GM13977 (cell line): ENCODE measurements at regions not wholly inside any gene's neighbourhood (a gene's known extent, or its start where the extent isn't known, plus 50 kb on each side); places are given as distances from the start of the nearest gene placed in this dataset.

ENCODE experiments used
- DNase-seq: peaks from one replicate; pipeline ENCODE4 v3.0.0; 2012; ENCODE audit warnings: low spot score
- in situ Hi-C: fragments of 300-500 bp; cut with MboI; formaldehyde crosslinking; loops from one replicate; pipeline ENCODE4 v1.12.0; 2022; ENCODE audit warnings: low sequenced_read_pairs, low pct_unique_long_range_greater_than_20kb, mixed read lengths, inconsistent platforms; ENCODE audit not compliant: unreplicated experiment
- TF ChIP-seq, protein P1 (sequence below): IDR thresholded peaks from 2 replicates; pipeline ENCODE4 v1.5.1; 2012; ENCODE audit warnings: mild to moderate bottlenecking, control low read depth; ENCODE audit not compliant: insufficient read depth; ENCODE audit errors: extremely low read depth, missing control alignments

DNA sequence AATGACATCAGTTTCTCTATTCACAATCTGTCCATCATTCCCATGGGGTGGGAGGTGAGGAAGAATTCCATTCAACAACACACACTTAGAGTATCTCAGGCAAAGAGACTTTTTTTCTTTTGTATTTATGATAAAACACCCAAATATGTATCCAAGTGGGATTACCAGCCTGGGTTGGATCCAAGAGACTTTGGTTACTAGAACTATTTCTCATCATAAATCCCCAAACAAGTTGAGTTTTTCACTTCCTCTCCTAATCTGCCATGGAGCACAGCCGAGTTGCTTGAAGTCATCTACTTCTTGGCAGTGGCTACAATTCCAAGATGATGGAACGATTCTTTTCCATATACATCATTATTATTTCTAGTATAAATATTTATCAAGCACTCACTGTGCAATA, 209.2 kb upstream of the HMGA2 start:
- TF ChIP-seq, protein P1, sequence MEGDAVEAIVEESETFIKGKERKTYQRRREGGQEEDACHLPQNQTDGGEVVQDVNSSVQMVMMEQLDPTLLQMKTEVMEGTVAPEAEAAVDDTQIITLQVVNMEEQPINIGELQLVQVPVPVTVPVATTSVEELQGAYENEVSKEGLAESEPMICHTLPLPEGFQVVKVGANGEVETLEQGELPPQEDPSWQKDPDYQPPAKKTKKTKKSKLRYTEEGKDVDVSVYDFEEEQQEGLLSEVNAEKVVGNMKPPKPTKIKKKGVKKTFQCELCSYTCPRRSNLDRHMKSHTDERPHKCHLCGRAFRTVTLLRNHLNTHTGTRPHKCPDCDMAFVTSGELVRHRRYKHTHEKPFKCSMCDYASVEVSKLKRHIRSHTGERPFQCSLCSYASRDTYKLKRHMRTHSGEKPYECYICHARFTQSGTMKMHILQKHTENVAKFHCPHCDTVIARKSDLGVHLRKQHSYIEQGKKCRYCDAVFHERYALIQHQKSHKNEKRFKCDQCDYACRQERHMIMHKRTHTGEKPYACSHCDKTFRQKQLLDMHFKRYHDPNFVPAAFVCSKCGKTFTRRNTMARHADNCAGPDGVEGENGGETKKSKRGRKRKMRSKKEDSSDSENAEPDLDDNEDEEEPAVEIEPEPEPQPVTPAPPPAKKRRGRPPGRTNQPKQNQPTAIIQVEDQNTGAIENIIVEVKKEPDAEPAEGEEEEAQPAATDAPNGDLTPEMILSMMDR, result no peak
- in situ Hi-C loops, result no loop called here
- DNase-seq, result no peak

DNA sequence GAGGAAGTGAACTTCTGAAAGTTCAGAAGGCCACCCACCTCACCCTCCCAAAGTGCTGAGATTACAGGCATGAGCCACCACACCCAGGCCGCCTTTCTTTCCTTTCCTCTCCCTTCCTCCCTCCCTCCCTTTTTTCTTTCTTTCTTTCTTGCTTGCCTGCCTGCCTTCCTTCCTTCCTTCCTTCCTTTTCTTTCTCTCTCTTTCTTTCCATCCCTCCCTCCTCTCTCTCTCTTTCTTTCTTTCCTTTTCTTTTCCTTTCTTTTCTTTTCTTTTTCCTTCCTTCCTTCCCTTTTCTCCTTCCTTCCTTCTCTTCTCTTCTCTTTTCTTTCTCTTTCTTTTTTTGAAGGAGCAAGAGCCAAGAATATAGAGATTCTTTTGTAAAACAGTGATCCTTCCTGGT, 208.3 kb upstream of the HMGA2 start:
- in situ Hi-C loops, result no loop called here
- TF ChIP-seq, protein P1, result no peak
- DNase-seq, result no peak

DNA sequence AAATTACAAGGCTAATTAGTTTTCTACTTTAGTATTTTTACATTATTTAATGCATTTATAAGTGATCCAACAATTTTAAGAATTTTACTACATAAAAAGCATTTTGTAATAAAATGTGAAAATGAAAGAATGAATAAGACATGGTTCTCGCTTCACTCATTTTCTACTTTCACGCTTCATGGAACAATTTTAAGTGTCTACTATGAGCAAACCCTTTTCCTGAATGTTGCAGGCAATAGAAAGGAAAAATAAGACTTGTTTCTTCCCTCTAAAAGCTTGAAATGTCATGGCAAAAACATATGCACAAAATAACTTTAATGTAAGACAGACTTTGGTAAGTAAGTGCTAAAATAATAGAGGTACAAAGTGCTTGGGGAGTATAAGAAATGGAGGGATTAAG, 205.7 kb upstream of the HMGA2 start:
- TF ChIP-seq, protein P1, result no peak

DNA sequence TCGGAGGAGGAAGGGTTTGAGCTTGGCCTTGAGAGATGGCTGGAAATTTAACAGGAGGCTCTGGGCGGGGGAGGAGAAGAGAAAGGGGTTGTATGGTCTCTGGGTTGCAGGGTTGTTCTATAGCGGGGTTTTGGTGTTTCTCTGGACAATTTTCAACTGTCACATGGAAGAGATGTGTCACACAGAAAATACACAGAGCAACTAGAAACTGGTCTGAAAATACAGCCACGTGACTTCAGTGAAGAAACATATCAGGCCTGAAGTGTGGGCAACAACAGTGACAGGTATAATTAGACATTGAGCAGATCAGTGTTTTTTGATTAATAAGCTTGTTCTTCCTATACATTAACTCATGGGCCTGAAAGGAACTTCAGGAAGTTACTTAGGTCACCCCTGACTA, 205.3 kb upstream of the HMGA2 start:
- TF ChIP-seq, protein P1, result no peak
- in situ Hi-C loops, result no loop called here
- DNase-seq, result no peak

More for the DNA sequence above, 205.7 kb upstream of the HMGA2 start:
- DNase-seq, result no peak
- in situ Hi-C loops, result no loop called here

DNA sequence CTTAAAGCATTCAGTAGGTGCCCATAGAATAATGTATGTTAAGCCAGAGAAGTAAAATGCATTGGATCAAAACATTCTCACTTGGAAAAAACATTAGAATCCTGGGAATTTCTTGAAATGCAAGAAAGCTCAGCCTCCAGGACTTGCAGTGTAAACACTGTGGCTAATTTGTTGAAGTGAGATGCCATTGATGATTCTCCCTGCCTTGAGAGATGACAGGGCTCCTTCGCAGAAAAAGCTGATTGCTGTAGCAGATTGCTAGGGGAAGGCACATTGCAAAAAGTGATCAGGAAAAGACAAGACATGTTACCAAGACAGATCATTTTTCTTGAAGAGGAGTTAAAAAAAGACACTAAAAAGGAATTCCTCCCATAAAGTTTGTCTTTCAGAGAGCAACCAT, 204.2 kb upstream of the HMGA2 start:
- in situ Hi-C loops, result no loop called here
- TF ChIP-seq, protein P1, result no peak
- no peak for DNase-seq

DNA sequence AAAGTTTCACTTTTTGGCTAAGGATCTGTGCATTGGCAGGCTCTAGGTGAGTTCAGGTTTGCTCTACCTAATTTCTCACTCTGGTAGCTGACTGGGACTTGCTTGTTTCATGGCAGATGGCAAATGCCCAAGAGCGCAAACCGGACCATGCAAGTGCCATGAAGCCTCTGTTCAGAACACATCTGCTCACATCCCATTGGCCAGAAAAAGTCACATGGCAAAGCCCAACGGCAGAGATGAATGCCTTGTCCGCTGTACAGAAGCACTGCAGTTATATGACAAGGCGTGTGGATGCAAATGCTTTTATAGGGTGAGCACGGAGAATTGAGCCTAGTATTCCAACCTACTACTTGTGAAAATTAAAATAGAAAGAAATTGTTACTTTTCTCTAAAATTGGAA, 202.2 kb upstream of the HMGA2 start:
- no peak for DNase-seq
- in situ Hi-C loops, result no loop called here
- TF ChIP-seq, protein P1, result no peak

DNA sequence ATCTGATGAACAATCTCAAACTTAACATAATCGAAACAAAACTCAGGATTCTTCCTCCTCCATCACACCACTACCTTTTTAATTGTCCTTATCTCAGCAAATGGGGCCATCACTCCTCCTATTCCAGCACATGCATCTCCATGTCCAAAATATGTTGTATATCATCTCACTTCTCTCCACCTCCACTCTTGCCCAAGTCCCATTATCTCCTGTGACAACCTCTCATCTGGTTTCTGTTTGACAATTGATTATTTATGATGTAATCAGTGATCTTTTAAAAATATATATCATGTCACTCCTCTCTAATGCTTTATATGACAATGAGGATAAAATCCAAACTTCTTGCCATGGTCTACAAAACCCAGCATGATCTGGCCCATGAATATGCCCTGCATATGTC, 200.8 kb upstream of the HMGA2 start:
- TF ChIP-seq, protein P1, result no peak
- in situ Hi-C loops, result no loop called here
- DNase-seq, result no peak
